Epithelial cell of esophagus (primary cell): ENCODE measurements at regions not wholly inside any gene's neighbourhood (a gene's known extent, or its start where the extent isn't known, plus 50 kb on each side); places are given as distances from the start of the nearest gene placed in this dataset.
A peak's percentile ranks its signal among the peaks of the same experiment; 100 is the strongest.

Experiments
- DNase-seq: peaks from one replicate; pipeline ENCODE4 v3.0.0; 2010; ENCODE audit warnings: low read depth
- H3K4me3 ChIP-seq: 2 replicates; pipeline ENCODE4 v1.5.1; 2011; ENCODE audit warnings: mild to moderate bottlenecking, low read length, control low read depth
- TF ChIP-seq, protein P1 (sequence below): IDR thresholded peaks from 2 replicates; pipeline ENCODE4 v1.5.1; 2011; ENCODE audit warnings: low read depth, mild to moderate bottlenecking, low read length, control low read depth, inconsistent platforms; ENCODE audit not compliant: insufficient read depth; ENCODE audit errors: missing control alignments

GRCh38 chr2:13030606-13031005, 313.9 kb downstream of the TRIB2 start:
- TF ChIP-seq, protein P1, sequence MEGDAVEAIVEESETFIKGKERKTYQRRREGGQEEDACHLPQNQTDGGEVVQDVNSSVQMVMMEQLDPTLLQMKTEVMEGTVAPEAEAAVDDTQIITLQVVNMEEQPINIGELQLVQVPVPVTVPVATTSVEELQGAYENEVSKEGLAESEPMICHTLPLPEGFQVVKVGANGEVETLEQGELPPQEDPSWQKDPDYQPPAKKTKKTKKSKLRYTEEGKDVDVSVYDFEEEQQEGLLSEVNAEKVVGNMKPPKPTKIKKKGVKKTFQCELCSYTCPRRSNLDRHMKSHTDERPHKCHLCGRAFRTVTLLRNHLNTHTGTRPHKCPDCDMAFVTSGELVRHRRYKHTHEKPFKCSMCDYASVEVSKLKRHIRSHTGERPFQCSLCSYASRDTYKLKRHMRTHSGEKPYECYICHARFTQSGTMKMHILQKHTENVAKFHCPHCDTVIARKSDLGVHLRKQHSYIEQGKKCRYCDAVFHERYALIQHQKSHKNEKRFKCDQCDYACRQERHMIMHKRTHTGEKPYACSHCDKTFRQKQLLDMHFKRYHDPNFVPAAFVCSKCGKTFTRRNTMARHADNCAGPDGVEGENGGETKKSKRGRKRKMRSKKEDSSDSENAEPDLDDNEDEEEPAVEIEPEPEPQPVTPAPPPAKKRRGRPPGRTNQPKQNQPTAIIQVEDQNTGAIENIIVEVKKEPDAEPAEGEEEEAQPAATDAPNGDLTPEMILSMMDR, result no peak
- peak; percentile 36 for DNase-seq

GRCh38 chr2:13034861-13035260, 318.1 kb downstream of the TRIB2 start:
- no peak for DNase-seq
- TF ChIP-seq, protein P1, result no peak
- no peak overlapping the region for H3K4me3 ChIP-seq

More at GRCh38 chr2:13030606-13031005, 313.9 kb downstream of the TRIB2 start:
- no peak overlapping the region for H3K4me3 ChIP-seq

- no peak for DNase-seq
- TF ChIP-seq, protein P1, result no peak
- H3K4me3 ChIP-seq, result no peak overlapping the region
These were observed 319.1 kb downstream of the TRIB2 start for GRCh38 chr2:13035866-13036265.

DNA sequence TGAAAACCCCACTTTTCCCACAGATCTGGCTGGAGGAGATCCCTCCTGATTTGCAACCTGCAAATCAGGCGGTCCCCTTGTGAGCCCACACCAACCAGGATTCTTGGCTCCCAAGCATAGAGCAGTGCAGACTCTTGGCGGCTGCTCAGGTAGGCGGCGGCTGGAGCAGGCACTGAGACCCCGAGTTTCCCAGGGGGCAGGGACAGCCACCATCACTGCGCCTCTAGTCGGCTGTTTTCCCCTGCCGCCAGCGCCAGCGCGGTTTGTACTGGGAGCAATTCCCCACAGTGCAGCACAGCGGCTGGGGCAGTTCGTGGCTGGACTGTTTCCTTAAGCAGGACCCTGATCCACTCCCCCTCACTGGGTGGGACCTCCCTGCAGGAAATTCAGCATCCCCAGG, 323.3 kb downstream of the TRIB2 start:
- TF ChIP-seq, protein P1, result no peak
- H3K4me3 ChIP-seq, result no peak overlapping the region
- DNase-seq, result no peak

DNA sequence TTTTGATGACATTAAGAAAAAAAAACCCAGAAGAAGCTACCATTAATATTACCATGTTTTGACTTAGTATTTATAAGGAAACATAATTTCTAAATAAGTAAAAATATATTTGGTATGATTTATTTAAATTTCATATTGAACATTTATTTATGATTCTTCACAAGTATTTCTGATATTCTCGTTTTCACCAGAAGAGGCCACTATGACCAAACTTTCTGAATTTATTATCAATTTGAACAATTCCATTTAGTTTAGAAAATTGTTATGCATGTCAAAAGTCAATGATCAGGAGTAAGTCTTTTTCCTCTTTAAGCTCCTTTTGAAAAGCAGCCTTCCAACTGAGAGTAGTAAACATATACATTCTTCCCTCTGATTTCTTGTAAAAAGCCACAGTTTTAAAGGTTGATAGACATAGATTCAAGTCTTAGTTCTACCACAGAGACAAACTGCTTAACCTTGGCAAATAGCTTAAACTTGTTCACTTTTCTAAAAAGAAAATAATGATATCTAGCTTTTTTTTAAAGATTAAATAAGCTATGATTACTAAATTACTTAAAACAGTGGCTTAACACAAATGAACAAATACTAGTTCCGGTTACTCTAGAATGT, 329.9 kb downstream of the TRIB2 start:
- peak; percentile 31 for DNase-seq
- TF ChIP-seq, protein P1, result peak; percentile 32
- H3K4me3 ChIP-seq, result no peak overlapping the region

GRCh38 chr2:13050764-13051163, 334.0 kb downstream of the TRIB2 start:
- TF ChIP-seq, protein P1, result no peak
- peak; percentile 7 for DNase-seq
- H3K4me3 ChIP-seq, result no peak overlapping the region

- peak; percentile 46 for DNase-seq
- no peak overlapping the region for H3K4me3 ChIP-seq
- TF ChIP-seq, protein P1, result no peak
These were observed 335.8 kb downstream of the TRIB2 start for GRCh38 chr2:13052547-13052946.
